GM18861 (cell line): ENCODE measurements at regions not wholly inside any gene's neighbourhood (a gene's known extent, or its start where the extent isn't known, plus 50 kb on each side); places are given as distances from the start of the nearest gene placed in this dataset.
A peak's percentile ranks its signal among the peaks of the same experiment; 100 is the strongest.
"Not testable (repeated sequence)": the region's sequence is repeated elsewhere in the genome, so short reads cannot be mapped to it uniquely, and the experiment has no call there.

Experiments
- ATAC-seq: cut with Tn5 transposase; IDR thresholded peaks from one replicate; pipeline ENCODE4 v1.9.1; 2021; ENCODE audit not compliant: unreplicated experiment

DNA sequence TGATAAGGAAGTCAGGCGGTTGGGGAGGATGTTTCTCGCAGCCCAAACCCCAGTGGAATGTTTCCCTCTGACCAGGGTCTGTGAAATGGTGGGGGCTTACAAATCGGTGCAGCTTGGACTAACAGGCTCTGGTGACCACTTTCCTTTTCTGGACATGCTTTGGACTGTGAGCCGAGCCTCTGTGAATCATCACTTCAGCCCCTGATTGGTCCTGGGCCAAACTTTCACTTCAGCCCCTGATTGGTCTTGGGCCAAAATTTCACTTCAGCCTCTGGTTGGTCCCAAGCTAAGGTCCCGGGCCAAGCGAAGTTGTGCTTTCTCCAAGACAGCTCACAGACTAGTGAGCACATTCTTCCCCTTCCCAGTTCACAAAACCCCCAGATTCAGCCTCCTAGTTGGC lies 223.7 kb upstream of the ANKRD20A1 start:
- ATAC-seq = not testable (repeated sequence)

DNA sequence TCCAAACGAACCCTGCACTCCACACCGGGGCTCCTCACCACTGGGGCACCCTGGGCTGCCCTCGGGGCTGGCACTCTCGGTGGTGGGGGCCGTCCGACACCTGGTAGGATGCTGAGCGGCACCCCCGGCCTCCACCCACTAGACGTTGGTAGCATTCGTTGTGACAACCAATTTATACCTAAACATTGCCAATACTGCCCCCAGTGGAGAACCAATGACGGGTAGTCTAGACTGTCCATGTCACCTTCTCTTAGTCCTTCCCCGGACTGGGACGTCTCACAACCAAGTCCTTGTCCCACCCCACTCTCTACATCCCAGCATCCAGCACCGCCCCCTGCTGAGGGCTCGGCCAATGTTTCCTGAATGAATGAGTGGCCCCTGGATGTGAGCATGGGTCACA lies 246.8 kb upstream of the ANKRD20A1 start:
- not testable (repeated sequence) for ATAC-seq

DNA sequence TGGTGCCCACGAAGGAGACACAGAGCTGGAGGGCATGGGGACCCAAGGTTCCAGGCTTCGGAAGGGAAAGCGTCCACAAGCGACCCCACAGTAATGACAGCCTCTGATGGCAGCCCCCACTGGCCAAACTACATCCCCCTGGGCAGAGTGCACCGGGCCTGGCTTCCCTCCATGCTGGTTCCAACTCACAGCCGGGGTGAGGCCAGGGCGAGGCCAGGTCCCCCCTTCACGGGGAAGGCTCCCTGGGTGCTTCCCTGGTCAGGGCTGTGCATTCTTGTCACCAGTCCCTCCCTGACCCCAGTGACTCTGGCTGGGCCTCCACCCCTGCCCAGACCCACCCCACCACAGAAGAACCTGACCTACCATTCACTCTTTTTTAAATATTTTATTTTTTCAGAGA lies 248.9 kb upstream of the ANKRD20A1 start:
- not testable (repeated sequence) for ATAC-seq

DNA sequence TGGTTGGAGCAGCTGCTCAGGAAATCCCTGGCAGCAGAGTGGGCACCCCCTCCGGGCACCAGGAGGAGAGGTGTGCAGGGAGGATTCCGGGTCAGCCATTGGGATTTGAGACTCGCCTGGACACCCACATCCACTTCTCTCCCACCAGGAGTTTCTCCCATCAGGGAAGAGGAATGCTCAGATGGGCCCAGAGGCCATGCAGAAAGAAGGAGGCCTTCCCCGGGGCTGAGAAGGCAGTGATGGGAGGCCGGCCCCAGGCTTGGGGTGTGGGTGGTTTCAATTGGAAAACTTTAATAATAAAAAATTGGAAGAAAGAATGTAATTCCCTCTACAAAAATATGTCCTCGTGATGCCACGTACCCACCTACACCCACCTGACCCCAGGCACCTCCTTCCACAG lies 249.3 kb upstream of the ANKRD20A1 start:
- not testable (repeated sequence) for ATAC-seq

DNA sequence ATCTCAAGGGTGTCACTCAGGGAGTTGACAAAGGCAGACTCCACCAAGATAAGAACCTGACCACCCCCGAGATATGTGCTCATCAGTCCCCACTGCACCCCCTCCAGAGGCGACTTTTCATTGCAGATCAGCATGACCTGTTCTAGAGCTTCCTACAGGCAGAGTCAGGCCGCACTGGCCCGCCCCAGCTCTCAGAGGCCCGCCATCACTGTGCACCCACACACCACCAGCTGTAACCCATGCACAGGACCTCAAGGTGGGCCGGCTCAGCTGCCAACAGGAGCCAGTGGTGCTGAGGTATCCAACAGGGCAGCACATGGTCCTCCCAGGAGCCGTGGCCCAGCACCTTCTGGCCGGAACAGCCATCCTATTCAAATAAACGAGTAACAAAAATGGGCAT lies 253.6 kb upstream of the ANKRD20A1 start:
- not testable (repeated sequence) for ATAC-seq

DNA sequence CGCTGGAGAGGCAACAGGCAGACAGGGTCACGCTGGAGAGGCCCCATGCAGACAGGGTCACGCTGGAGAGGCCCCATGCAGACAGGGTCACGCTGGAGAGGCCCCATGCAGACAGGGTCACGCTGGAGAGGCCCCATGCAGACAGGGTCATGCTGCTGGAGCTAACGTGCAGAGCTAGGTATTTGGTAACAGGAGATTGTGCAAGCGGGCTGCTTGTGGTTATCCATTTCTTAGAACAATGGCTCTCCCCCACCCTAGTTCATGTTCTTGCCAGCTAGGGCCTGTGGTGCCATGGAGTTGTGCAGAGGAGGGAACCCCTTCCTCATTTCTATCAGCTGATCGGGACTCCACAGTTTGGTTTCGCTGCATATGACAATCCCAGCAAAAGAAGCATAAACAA lies 255.1 kb upstream of the ANKRD20A1 start:
- ATAC-seq = not testable (repeated sequence)

DNA sequence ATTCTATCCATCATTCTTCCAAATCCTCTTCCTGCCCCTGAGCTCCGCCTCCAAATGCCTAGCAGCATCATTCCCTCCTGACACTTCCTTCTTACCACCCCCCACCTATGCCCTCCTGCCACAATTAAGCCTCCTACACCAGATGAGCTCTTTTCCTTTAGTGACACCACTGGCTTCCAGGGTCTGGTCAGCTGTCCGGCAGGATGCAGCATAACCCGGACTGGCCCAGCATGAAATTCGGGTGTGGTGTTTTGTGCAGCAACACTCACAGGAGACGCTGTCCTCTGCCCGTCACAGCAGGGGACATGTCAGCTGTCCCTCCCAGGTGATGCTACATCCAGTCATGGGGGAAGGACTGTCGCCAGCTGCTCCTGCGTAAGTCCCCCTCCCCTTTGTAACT lies 266.3 kb upstream of the ANKRD20A1 start:
- ATAC-seq = not testable (repeated sequence)

DNA sequence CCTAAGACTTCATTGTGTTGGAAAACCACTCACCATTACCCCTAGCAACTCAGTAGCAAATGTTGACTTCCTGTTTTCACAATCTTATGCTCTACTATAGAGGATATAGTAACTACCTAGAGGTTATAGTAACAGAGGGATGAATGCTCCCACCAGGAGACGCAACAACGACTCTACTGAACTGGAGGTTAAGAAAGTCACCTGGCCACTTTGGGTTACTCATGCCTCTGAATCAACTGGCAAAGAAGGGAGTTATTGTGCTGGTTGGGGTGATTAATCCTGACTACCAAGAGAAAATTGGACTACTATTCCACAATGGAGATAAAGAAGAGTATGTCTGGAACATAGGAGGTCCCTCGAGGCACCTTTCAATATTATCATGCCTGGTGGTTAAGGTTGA lies 302.9 kb upstream of the ANKRD20A1 start:
- ATAC-seq = not testable (repeated sequence)

DNA sequence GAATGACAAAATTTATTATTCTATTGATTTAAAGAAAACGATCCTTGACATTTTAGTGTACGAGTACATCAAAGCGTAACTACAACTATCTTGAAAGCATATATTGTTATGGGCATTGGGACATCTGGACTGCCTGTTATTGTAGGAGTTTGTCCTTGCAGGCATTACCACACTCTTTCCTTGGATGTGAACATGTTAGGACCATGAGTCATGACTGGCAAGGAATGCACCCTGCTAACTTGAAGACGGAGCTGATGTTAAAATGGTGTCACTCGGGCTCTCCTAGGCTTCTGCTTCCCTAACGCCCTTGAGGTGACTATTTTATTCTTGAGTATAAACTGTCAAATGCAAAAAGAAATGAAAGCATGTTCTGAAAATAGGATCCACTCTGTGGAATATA lies 308.7 kb upstream of the ANKRD20A1 start:
- not testable (repeated sequence) for ATAC-seq

DNA sequence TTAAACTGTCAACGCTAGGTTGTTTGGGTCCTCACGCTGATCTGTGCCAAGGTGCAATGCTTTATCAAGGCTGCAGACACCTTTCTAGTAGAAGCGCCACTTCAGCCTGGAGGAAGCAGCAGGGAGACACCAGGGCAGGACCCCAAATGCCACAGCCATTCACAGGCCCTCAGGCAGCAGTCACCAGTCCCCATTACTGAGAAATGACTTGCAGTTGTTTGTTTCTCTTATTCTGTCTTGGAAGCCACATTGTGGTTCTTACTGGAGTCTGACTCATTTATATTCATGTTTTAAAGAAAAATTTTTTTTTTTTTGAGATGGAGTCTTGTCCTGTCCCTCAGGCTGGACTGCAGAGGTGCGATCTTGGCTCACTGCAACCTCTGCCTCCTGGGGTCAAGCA lies 328.9 kb upstream of the ANKRD20A1 start:
- not testable (repeated sequence) for ATAC-seq

DNA sequence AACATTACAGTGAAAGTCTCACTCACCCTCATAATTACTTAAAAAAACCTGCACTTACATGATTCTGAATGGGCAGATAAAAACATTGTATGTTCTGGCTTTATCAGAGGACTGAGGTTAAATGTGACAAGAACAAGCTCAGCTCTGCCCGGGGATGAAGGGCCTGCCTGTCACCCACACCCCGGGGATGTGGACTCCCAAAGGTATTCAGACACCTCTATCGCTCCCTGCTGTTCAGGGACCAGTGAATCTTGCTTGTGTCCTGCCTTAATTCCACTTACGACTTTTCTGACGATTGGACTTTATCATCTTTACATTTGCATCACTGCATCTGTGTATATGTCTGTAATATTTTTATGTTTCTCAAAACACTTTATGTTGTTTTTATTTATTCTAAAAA lies 341.8 kb upstream of the ANKRD20A1 start:
- not testable (repeated sequence) for ATAC-seq

DNA sequence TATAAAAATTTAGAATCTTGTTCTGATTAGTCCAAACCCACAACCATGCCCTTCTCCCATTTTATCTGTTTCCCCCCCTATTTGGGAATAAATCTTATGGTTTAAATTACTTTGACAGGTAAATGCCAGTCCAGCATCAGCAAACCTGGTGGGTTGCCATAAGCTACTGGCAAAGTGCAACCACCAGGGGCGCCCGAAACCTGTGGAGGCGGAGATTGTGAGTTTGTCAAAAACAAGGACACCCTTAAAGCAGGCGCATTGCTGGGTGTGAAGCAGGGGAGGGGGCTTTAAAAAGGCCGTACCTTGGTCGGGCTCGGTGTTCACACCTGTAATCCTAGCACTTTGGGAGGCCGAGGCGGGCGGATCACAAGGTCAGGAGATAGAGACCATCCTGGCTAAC lies 344.1 kb upstream of the ANKRD20A1 start:
- ATAC-seq = not testable (repeated sequence)

DNA sequence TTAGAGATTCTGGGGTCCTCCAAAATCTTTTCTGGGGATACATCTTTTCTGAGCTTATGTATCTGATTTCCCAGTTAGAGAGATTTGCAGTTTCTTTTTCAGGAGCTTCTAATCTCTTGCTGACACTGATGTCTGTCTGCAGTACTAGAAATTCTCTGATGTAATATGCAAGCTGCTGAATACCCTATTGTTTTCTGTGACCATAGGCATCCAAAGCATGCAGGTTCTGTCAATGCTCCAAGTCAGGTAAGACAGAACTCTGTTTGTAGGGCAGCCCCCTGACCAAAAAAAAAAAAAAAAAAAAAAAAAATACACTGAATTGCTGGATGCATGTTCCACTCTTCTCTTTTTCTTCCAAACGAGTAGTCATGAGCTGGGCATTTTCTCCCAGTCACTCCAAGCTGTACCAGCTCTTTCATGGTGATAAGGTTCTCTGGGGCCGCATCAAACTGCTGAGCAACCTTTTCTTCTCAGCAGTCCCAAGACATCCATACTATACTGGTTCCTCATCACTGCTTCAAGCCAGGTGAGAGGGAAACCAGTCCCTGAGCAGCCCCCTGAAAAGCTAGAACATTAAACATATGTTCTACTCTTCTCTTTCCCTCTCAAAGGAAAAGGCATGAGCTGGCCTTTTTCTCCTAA lies 354.9 kb upstream of the ANKRD20A1 start:
- ATAC-seq = not testable (repeated sequence)

DNA sequence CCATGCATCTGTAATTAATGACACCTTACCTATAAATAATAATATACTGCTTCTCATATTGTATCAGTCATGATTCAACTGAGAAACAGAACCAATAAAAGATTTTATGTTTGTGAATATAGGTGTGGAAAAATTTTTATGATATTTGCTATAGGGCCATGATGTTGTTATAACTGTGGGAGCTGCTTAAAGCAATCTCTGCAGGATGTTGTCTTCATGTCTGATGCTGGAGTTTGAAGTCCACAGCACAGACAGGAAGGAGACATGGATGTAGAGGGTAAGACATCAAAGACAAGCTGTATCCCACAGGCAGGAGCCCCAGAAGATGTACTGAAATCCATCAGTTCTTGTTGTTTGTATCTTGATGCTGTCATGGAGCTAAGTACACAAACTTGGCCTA lies 366.7 kb upstream of the ANKRD20A1 start:
- not testable (repeated sequence) for ATAC-seq

DNA sequence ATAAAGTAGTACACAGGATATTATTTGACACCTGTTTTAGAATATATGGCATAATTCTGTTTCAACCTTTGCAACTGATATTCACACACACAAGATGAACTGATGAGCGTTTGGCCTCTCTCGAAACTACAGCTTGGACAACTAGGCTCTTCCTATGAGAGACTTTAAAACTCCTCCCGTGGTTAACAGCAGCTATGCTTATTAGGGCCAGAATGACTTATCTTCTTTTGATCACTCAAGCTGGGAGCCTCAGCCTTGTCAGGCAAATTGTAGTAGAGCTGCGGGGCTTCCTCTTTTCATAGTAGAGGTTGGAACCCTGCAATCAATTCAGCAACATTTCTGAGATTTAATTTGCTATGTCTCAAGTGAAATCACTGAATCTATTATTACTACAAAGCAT lies 381.3 kb upstream of the ANKRD20A1 start:
- not testable (repeated sequence) for ATAC-seq

DNA sequence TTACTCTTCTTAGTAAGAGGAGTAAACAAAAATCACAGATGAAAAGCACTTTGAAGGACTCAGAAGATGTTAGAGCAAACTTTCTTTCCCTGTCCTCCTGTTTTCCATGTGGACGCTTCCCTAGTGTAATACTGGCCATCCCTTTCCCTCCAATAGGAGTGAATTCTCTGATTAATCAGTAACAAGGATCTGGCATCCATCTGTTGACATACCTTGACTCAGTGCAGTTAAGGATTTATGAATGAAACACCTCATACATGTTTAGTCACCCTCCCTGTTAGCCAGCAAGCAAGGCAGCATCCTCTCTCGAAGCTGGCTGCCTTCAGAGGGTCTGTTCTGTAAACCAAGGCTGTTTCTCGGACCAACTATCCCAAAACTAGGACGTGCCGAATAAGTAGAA lies 388.0 kb upstream of the ANKRD20A1 start:
- ATAC-seq = not testable (repeated sequence)

DNA sequence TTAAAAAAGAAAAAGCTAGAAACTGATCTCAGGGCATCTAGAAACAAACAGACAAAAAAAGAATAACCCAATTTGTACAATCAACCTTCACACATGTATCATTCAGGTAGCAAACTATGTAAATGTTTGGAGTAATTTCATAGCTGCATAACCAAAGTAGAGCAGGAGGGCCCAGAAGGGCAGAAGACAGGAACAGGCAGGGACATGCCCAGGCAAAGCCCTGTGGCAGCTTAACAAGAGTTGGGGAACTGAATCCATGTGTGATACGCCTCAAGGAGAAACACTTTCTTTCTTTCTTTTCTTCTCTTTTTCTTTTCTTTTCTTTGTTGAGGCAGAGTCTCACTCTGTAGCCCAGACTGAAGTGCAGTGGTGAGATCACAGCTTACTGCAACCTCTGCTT lies 390.4 kb upstream of the ANKRD20A1 start:
- peak; percentile 54 for ATAC-seq

DNA sequence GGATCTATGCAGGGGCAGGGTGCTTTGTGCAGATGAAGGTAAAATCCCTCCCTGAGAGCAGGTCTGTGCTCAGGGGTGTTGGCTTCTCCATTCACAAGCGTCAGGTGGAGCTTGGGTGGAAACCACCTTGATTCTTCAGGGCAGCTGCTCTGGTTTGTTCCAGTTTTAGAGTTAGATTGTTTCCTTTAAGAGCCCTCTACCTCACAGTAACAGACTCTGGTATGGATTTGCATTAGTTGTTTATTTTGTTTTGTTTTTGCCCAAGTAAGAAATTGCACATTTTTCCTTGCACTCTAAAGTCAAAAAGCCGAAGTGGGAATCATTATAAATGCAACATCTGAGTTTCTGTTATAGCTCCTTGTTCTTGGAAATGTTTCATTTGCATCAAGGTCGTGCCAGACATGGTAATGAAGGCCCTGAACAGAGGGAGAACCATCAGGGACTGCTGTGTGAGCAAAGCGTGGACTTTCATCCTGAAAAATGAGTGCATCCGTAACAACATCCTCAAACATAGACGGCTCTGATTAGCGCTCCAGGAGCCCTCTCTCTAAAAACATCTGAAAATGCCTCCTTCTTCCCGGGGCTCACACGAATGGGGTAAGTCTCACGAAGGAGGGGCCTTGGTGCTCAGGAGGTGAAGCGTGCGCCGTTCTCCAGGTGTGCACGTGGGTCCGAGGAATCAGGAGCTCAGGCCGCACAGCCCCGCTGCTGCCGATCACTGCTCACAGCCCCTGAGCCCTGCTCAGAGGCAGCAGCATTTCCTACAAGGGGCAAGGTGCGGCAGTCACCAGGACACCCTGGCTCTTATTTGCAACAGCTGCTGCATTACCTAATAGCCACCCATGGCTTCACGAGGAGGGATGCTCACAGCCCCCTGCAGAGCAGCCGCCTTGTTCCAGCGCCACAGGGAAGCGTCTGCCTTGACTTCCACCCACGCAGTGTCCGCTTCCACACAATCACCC lies 396.7 kb upstream of the ANKRD20A1 start:
- ATAC-seq = not testable (repeated sequence)

DNA sequence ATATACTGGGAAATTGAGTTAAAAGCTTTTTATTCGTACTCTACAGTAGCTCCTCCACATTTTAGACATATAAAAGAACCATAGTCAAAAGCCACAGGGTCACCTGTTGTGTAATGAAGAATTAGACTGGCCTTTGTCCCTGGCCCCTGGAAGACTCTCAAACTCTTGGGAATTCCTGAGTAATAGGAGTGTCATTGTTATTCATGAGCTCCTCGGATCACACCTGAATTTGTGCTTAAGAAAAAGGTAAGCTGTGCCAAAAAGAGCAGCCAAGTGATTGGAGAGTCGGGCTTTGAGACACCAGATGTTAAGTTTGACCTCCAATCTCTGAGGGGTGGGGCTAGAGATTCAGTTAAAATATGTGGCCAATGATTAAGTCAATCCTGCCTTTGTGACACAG lies 405.8 kb upstream of the ANKRD20A1 start:
- not testable (repeated sequence) for ATAC-seq

DNA sequence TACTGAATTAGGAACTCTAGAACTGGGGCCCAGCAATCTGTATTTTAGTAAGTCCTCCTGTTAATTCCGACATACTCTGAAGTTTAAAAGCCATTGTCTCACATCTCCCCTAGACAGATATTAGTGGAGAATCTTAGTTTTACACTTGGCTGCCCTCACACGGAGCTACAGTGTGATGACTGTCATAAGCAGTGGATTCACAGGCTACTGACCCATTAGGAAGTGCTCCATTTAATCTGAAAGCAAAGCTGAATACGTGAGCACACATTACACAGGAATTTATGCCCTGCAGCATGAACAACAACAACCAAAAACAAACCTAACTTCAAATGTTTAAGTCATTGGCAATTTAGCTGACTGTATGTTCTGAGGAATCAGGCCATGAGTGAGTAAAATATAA lies 416.4 kb upstream of the ANKRD20A1 start:
- ATAC-seq = not testable (repeated sequence)

DNA sequence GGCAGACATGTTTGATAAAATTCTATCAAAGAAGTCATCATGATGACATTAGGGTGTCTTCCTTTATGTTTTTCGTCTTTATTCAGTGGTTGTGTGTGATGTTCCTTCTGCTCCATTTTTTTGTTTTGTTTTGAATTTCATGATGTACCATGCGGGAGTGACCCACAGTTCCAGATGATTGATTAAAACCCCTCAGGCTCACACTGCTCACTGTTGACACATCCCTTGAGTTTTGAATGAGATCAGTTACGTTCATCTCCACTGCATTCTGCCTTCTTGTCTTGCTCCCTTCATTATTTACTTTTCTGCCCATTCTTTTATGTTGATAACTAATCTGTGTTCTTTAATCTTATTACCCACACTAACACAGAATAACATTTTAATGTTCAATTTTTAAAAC lies 421.7 kb upstream of the ANKRD20A1 start:
- not testable (repeated sequence) for ATAC-seq

DNA sequence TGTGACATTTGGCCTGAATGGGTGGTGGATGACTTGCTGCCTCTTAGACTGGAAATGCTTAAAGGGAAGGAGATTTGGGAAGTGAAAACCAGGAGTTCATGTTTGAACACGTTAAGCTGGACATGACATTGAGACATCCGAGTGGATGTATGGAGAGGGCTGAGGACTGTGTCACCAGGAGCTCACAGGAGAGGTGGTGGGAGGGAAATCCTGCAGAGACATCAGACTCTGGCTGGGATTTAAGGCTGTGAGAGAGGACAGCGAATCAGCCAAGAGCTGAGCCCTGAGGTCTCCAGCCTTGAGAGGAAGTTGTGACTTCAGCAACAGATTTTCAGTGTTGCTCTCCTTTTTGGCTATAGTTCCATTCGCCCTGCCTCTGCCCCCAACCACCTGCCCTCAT lies 432.5 kb upstream of the SPATA31A3 start:
- not testable (repeated sequence) for ATAC-seq
